Activated CD8-positive, alpha-beta memory T cell treated with anti-CD3 and anti-CD28 coated beads, Interleukin-2, amount 50 U/mL, for 4 hours (primary cell): ENCODE measurements at regions not wholly inside any gene's neighbourhood (a gene's known extent, or its start where the extent isn't known, plus 50 kb on each side); places are given as distances from the start of the nearest gene placed in this dataset.
"Not testable (repeated sequence)": the region's sequence is repeated elsewhere in the genome, so short reads cannot be mapped to it uniquely, and the experiment has no call there.

Experiments
- DNase-seq: peaks from one replicate; pipeline ENCODE4 v3.0.0-alpha.2; 2020

DNA sequence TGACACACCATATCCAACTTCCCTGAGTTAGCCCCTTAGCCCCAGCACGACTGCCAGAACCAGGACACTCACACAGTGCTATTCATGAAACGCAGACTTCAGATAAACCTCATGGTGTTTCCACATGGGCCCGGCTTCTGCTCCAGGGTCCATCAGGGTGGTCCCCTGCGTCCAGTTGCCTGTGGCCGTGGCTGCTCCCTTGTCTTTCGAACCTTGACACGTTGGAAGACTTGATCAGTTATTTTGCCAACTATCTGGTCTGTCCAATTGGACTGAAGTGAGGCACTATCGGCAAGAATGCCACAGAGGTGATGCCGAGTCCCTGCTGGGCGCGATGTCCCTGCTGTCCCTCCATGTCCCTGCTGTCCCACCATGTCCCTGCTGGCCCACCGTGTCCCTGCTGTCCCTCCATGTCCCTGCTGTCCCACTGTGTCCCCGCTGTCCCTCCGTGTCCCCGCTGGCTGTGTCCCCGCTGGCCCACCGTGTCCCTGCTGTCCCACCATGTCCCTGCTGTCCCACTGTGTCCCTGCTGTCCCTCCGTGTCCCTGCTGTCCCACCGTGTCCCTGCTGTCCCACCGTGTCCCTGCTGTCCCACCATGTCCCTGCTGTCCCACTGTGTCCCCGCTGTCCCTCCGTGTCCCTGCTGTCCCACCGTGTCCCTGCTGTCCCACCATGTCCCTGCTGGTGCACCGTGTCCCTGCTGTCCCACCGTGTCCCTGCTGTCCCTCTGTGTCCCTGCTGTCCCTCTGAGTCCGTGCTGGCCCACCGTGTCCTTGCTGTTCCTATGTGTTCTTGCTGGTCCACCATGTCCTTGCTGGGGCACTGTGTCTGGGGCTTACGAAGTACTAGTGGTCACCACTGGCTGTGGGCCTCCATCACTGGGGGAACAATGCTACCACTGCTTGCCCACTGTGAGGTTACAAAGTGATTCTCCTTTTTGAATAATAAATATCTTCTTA lies 251.4 kb downstream of the DLL1 start:
- DNase-seq, result no peak

DNA sequence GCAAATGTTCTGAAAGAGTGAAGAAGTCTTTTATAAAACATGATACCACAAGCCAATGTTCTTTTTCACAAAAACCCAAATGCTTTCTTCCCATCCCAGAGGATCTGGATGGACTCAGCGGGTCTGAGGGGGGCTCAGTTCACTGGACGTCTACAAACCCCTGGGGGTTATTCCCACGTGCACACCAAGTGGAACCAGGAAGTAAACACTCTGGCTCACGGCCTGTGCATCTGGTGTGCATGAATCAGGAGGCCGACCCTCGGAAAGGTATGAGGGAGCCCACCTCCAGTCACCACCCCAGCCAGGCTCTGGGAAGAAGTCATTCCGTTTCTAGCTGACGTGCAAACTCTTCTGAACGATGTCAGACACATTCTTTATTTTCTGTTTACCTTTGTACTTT lies 252.2 kb downstream of the DLL1 start:
- DNase-seq, result no peak

DNA sequence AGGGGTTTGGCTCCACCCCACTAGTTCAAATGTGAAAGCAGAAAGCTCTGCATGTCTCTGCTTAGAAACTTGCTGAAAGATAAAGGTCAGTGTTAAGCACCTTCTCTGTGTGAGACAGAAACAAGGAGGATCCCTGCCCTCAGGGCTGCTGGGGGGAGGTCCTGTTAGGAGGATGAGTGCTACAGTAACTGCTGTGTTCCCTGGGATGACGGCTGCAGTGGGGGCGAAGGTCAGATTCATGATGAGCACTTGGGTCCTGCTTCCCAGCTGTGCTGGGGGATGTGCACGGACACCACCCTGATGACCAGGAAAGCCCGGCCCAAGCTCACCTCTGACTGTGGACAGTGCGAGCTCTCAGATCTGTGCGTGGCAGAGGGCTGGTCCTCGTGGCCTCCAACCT lies 252.6 kb downstream of the DLL1 start:
- no peak for DNase-seq

DNA sequence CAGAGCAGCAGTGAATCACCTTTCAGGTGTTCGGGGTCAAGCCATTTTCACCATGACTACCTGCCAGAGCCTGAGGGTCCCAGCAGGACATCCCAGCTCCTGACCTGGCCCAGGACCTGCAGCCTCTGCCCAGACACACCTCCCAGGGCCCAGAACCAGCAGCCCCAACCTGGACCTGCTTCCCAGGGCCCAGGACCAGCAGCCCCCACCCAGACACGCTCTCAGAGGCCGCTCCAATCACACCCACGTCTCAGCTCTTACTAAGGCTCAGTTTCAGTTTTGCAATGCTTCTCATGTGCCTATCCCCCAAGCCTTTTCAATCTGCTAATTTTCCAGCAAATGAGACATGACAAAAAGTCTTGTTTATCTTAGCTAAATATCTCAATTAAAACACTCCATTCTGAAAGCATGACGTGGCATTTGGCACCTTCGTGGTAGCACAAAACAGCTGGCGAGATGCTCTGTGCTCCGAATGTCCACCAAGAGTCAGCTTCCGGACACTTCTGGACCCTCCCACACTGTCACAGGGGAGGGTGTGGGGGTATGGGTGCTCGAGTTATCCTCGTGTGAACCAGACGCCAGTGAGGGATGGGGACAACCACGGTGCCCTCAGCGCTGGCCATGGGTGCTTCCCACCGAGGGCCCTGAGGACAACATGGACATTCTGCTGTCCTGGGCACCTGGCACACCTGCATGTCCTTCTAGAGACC lies 253.2 kb downstream of the DLL1 start:
- DNase-seq, result no peak

DNA sequence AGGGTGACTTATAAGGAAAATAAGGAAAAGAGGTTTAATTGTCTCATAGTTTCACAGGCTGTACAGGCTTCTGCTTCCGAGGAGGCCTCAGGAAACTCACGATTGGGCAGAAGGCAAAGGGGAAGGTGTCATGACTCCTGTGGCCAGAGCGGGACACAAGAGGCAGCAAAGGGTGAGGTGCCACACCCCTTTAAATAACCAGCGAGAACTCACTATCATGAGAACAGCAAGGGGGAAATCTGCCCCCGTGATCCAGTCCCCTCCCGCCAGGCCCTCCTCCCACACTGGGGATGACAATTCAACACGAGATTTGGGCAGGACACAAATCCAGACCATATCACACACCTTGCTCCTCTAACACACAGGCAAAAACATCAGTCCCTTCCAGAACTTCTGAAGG lies 254.0 kb downstream of the DLL1 start:
- DNase-seq, result no peak

DNA sequence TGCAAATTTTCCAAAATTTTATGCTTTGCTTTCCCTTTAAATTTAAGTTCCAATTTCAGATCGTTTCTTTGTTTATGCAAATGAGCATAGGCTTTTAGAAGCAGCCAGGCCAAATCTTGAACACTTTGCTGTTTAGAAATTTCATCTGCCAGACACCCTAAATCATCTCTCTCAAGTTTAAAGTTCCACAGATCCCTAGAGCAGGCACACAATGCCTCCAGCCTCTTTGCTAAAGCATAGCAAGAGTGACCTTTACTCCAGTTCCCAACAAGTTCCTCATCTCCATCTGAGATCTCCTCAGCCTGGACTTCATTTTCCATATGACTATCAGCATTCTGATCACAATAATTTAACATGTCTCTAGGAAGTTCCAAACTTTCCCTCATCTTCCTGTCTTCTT lies 254.5 kb downstream of the DLL1 start:
- not testable (repeated sequence) for DNase-seq

DNA sequence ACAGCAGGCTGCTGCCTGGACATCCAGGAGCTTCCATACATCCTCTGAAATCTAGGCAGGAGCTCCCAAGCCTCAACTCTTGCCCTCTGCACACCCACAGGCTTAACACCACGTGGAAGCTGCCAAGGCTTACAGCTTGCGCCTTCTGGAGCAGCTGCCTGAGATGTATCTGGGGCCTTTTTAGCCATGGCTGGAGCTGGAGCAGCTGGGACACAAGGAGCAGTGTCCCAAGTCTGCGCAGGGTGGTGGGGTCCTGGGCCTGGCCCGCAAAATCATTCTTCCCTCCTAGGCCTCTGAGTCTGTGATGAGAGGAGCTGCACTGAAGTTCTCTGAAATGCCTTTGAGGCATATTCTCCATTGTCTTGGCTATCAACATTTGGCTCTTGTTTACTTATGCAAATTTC lies 255.0 kb downstream of the DLL1 start:
- no peak for DNase-seq

DNA sequence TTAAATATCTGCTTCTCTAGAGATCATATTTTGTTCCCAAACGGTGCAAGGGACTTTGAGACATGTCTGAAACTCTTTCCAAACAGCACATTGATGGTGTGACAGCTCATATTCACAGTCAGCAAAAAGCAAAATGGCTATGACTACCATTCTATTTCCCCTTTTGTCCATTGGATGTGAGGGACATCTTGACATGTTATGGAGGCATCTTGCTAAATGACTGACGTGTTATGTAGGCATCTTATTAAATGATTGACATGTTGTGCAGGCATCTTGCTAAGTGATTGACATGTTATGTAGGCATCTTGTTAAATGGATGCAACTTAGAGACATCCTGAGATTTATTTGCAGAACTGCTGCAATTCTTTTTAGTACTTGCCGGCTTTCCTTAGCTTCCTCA lies 255.8 kb downstream of the DLL1 start:
- DNase-seq, result no peak

DNA sequence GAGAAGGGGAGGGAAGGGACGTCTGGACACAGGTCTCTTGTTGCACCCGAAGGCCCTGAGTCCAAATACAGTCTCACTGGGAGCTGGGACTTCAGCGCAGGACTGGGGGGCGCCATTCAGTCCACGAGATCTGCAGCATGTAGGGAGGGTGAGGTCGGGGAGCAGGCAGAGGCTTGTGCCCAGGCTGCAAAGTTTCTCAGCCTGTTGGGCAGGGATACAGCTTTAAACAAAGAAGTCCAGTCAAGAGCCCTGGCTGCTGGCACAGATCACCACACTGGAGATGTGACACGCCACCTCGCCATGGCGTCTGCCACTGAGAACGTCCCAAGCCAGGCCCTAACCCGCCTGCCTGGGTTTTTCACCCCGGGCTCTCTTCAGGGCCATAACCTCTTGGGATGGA lies 256.6 kb downstream of the DLL1 start:
- DNase-seq, result no peak

DNA sequence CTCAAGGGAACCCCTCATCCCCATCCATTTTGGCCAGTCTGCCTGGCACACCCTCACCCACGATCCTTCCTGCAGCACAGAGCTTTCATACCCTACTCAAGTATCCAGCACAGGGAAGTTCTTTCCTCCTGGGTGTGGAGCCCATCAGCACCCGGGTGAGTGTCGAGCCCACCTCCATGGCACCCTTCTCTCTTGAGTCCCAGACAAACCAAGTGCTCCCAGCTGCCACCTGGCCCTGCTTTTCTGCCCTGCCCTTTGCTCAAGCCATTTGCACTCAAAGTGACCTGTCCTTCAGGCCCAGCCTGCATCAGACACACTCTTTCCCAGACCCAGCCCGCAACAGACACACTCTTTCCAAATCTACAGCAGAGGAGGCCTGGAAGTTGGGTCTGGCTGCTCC lies 257.2 kb downstream of the DLL1 start:
- no peak for DNase-seq

DNA sequence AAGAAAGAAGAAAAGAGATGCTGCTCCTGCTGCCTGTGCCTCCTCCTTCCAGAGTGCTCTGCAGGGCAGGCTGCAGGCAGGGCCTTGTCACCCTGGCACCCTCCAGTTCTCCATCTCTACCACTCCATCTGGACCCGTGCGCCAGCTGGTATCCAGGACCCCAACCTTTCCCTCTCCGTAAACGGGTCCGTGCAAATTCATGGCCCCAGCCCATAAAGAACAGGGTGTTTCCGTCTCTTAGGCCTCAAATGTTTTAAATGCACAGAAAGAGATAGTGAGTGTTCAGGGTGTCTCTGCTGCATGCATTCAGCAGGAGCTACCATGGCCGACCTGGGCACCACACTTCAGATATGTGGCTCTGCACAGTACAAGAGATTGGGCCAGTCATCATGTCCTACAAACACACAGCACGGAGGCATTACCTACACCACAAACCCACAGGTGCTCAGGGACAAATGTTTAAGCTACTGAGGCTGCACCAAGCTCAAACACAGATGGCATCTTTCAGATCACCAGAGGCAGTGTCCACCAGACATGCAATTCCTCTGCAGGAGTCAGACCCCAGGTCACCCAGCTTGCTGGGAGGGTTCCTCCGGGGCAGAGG lies 258.1 kb downstream of the DLL1 start:
- no peak for DNase-seq

DNA sequence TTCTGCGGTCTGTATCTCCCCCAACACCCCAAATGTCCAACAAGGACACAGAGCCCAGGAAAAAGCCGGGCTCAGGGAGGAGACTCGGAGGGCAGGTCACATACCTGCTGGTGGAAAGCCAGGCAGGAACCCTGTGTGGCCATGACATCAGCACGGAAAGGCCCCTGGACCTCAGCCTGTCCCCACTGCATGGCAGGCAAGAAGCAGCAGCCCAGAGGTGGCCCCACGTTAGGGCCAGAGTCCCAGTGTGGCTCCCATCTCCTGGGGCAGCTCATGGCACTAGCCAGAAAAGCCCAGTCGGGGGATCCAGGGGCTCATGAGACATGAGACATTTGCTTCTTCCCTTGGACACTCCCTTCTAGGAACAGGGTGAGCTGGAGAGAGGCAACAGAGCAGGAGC lies 258.7 kb downstream of the DLL1 start:
- no peak for DNase-seq

DNA sequence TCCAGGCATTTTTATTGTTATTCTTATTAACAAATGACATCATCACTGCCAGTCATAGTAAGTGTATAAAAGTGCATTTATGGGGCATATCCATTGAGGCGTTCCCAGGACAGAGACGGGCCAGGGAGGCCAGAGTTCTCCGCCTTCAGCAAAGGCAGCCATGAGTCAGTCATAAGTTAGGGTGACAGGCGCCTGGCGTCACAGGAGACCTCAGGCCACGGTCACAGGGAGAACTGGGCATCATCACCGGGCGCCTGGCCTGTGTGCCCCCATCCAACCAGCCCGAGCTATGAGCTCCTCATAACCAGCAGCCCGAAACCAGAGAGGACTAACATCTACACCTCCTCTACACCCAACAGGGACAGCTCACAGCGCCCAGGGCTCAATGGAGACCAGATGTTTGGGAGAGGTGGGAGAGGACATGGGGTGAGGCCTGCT lies 259.2 kb downstream of the DLL1 start:
- DNase-seq, result no peak

DNA sequence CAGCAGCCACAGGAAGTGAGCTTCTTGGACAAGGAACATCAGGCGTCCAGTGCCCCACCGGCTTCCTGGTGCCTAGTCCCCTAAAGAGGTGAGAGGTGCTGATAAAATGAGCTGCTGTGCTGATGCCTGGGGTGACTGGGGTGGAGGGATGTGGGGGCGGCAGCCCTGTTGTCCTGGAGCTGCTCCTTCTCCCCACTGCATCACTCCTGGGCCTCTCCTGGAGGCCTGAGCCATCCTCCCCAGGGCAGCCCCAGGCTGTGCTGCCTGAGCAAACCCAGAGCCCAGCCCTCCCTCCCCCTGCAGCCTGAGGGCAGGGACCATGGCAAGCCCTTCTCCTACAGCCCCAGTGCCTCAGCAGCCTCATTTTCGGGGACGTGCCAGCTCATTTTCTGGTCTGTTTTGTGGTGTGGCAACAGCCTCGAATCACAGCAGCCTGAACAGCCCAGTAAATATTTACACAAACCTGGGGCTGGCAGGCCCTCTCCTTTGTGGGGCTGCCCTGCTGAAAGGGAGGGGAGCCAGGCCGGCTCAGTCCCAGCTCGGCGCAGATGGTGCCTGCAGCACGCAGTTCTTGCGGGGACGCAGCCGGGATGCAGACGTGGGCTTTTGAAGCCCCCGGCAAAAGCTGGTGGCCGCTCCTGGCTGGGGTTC lies 259.9 kb downstream of the DLL1 start:
- DNase-seq, result no peak

DNA sequence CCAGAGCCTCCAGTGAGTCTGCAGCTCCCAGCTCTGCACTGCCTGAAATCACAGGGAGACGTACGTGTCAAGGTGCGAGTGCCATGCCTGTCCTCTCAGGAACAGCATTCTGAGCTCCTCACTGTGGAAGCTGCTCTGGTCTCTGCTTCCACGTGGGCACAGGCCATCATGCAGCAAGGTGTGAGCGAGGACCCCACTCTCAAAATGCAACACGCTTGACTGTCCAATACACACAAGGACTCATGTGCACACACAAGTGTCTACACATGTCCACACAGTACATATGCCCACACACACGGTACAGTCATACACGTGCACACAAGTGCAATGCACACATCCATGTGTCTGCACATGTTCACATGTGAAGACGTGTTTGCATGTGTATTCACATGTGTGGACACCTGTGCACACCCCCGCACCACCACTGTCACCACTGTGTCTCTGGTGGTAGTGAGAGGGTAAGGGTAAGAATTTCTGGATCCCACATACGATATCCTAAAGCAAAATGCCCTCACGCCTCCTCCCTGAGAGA lies 260.5 kb downstream of the DLL1 start:
- DNase-seq, result no peak

DNA sequence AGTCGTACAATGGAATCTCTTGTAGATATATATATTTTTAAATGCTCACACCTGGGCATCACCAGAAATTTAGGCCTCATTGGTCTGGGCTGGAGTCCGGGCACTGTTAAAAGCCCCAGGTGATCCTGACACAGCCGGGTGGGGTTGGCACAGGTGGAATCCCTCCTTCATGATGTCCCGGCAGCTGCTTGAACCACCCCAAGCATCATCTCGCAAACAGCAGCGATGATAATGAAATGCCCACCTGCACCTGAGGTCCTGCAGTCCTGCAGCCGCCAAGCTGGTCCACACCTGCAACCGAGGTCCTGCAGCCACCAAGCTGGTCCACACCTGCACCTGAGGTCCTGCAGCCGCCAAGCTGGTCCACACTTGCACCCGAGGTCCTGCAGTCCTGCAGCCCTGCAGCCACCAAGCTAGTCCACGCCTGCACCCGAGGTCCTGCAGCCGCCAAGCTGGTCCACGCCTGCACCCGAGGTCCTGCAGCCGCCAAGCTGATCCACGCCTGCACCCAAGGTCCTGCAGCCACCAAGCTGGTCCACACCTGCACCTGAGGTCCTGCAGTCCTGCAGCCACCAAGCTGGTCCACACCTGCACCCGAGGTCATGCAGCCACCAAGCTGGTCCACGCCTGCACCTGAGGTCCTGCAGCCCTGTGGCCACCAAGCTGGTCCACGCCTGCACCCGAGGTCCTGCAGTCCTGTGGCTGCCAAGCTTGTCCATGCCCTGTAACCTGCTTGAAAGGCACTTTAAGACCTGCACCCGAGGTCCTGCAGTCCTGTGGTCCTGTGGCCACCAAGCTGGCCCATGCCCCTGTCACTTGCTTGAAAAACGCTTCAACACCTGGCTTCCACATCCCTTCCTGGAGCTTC lies 261.2 kb downstream of the DLL1 start:
- DNase-seq, result no peak

DNA sequence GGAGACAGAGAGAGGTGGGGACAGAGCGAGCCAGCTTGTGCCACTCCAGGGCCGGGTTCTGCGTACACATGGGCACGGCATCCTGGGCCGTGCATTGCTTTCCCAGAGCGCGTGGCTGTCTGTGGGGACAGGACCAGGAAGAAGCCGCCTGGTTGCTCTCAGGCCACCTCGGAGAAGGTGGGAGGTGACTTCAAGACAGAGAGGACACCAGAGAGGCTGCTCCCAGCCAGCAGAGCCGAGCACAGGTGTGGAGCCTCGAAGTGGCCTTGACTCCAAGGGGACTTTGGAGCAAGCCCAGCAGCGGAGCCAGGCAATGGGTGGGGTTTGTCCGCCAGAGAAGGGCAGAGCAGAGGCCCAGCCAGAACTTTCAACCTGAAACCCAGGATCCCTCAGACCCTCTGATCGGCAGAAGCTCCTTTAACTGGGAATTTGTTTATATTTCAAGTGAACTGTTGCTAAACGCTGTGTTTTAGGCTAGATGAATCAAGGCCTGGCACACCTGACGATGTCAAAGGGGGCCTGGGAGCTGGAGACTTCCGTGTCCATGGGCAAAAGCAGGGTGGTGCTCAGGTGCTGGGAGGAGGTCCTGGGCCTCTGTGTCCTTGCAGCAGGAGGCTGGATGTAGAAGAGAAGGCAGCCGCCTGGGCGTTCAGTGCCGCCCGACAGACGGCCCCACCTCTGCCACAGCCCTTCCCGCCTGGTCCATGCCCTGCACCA lies 262.1 kb downstream of the DLL1 start:
- DNase-seq, result no peak

DNA sequence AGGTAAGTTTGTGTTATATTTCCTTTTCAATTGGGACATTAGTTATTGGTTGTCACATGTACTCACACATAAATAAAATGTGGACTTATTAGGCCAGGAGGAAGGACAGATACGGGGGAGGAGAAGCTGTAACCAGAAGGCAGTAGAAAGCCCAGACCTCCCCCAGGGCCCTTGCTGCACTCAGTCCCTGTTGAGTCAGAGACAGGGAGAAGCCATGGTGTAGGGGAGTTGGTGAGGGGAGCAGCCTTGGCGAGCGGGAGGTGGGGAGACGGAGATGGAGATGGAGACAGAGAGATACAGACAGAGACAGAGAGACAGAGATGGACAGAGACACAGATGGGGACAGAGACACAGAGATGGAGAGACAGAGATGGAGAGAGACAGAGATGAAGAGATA lies 263.2 kb downstream of the DLL1 start:
- no peak for DNase-seq

DNA sequence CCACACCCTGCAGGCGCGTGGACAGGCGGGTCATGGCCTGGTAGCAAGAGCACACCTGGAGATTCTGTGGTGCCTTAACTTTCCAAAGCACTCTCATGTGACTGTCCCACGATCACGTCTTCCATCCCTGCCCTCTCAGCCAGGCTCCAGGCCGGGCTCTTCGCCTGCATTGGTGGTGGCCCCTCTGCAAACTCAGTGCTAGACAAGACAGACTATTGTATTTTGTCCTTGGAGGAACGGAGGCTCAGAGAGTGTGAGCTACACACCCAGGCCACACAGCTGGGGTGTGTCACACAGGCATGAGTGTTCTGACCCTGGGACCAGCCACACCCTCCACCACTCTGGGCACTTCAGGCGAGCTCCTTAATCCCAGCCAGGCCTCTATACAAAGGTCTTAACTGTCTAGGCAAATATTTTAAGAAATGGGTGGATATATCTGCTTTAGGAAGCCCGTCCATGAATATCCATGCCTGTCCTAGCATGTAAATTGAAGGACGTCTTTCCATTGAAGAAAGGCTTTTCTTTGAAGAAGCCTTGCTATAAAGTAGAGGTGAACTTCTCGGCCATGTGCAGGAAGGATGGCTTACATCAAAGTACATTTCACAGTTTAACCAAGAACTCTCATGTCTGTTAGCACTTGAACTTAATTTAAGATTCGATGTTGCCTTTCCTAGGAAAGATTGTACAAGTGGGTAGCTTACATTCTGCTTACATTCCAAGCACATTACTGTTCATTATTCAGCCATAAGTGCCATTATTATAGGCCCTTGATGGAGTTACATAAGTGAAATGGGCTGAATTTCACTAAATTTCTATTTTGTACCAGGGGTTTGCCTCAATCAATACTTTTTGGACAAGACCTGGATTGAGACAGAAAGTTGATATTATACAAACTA lies 263.9 kb downstream of the DLL1 start:
- DNase-seq, result no peak
